ENCODE measurements at regions not wholly inside any gene's neighbourhood (a gene's known extent, or its start where the extent isn't known, plus 50 kb on each side); places are given as distances from the start of the nearest gene placed in this dataset.

DNA sequence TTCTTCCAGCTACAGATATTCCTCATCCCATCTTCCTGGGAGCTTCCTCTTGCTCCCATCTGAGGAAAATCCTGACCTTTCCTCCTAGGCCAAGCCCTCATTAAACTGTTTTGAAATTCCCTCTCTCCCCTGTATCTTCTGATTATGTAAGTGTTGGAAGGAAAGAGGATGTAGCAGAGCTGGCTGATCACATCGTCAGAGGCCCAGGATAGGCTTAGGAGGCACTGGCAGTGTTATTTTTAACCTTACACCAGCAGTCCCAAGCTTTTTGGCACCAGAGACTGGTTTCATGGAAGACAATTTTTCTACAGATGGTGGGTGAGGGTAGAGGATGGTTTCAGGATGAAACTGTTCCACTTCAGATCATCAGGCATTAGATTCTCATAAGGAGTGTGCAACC lies 630.4 kb downstream of the EPHA4 start:
- H3K4me1 Mint-ChIP-seq (ENCODE audit: low read depth): no peaks in the 10 kb centered on the region
- no peaks in the 10 kb centered on the region for H3K36me3 Mint-ChIP-seq (ENCODE audit: low read depth)
- DNase-seq (ENCODE audit: low spot score): no peak
- no peaks in the 10 kb centered on the region for H3K9me3 Mint-ChIP-seq
- no peaks in the 10 kb centered on the region for H3K27me3 Mint-ChIP-seq (ENCODE audit: low read depth)
- no peak overlapping the region for H3K27ac Mint-ChIP-seq
- no peak overlapping the region for H3K4me3 Mint-ChIP-seq

DNA sequence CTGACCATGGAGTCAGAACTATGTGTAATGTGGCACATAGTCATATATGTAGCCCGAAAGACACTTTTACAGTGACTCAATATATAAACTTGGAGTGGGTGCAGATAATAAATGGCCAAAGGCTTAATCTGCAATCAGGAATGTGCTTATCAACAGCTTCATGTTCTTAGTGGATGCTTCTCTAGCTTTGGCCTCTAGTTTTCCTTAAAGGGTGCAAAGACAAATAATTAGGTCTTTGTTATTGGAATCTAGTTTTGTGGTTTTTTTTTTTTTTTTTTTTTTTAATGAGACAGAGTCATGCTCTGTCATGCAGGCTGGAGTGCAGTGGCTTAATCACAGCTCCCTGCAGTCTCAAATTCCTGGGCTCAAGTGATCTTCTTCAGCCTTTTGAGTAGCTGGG lies 625.6 kb downstream of the EPHA4 start:
- no peak overlapping the region for H3K27ac Mint-ChIP-seq

DNA sequence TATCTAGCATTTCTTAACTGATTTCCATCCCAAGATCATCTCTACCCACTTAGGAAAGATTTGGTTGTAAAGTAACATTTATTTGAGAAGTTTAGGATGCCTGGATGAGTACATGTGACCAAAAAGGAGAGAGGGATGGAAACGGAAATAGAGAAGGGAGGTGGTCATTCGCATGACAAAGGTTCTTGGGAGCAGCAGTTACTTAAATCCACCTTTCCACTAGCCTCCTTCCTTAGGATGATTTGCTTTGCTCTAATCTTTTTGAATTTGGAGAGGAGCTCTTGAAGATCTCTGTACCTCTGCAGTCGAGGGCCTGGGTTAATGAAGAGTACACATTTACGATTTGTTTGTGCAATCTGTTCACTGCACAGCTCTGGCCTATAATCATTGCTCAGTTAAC lies 623.5 kb downstream of the EPHA4 start:
- no peaks in the 10 kb centered on the region for H3K36me3 Mint-ChIP-seq (ENCODE audit: low read depth)
- H3K27me3 Mint-ChIP-seq (ENCODE audit: low read depth): no peaks in the 10 kb centered on the region
- H3K9me3 Mint-ChIP-seq: peaks cover 3% of the 10 kb centered on the region
- H3K4me1 Mint-ChIP-seq (ENCODE audit: low read depth): no peaks in the 10 kb centered on the region
- H3K27ac Mint-ChIP-seq: no peak overlapping the region
- H3K4me3 Mint-ChIP-seq: no peak overlapping the region
- no peak for DNase-seq (ENCODE audit: low spot score)

More for the DNA sequence above, 625.6 kb downstream of the EPHA4 start:
- H3K4me1 Mint-ChIP-seq (ENCODE audit: low read depth): no peaks in the 10 kb centered on the region
- no peaks in the 10 kb centered on the region for H3K9me3 Mint-ChIP-seq
- H3K4me3 Mint-ChIP-seq: no peak overlapping the region
- no peak for DNase-seq (ENCODE audit: low spot score)
- H3K27me3 Mint-ChIP-seq (ENCODE audit: low read depth): no peaks in the 10 kb centered on the region
- H3K36me3 Mint-ChIP-seq (ENCODE audit: low read depth): no peaks in the 10 kb centered on the region

- no peaks in the 10 kb centered on the region for H3K36me3 Mint-ChIP-seq (ENCODE audit: low read depth)
- H3K4me1 Mint-ChIP-seq (ENCODE audit: low read depth): no peaks in the 10 kb centered on the region
- H3K27me3 Mint-ChIP-seq (ENCODE audit: low read depth): no peaks in the 10 kb centered on the region
- H3K9me3 Mint-ChIP-seq: peaks cover 3% of the 10 kb centered on the region
- no peak overlapping the region for H3K27ac Mint-ChIP-seq
- H3K4me3 Mint-ChIP-seq: no peak overlapping the region
- no peak for DNase-seq (ENCODE audit: low spot score)
Observed at GRCh38 chr2:220949466-220949865, 622.6 kb downstream of the EPHA4 start.

- no peak overlapping the region for H3K4me3 Mint-ChIP-seq
- H3K4me1 Mint-ChIP-seq (ENCODE audit: low read depth): no peaks in the 10 kb centered on the region
- no peaks in the 10 kb centered on the region for H3K27me3 Mint-ChIP-seq (ENCODE audit: low read depth)
- no peak overlapping the region for H3K27ac Mint-ChIP-seq
- no peak for DNase-seq (ENCODE audit: low spot score)
- peaks cover 3% of the 10 kb centered on the region for H3K9me3 Mint-ChIP-seq
- H3K36me3 Mint-ChIP-seq (ENCODE audit: low read depth): no peaks in the 10 kb centered on the region
Observed at GRCh38 chr2:220955776-220956175, 616.3 kb downstream of the EPHA4 start.

DNA sequence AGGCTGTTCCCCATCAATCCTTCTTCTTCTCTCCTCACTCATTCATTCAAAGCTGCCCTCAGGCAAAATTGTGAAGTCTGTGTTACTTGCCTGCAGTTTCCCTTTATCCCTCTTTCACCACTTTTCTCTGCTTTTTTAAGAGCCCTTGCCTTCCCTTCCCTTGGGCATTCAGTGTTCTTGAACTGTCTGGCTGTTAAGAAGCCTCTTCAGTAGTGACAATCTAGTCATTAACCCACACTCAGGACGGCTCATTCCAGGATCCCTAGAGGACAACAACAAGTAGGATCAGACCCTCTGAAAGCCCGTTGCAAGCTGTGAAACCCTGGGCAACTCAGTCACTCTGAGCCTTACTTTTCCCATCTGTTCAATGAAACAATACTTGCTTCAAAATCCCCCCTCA lies 615.7 kb downstream of the EPHA4 start:
- DNase-seq (ENCODE audit: low spot score): no peak
- no peak overlapping the region for H3K4me3 Mint-ChIP-seq
- H3K27ac Mint-ChIP-seq: no peak overlapping the region
- H3K9me3 Mint-ChIP-seq: peaks cover 3% of the 10 kb centered on the region
- no peaks in the 10 kb centered on the region for H3K36me3 Mint-ChIP-seq (ENCODE audit: low read depth)
- H3K4me1 Mint-ChIP-seq (ENCODE audit: low read depth): no peaks in the 10 kb centered on the region
- H3K27me3 Mint-ChIP-seq (ENCODE audit: low read depth): no peaks in the 10 kb centered on the region

GRCh38 chr2:220959391-220959802 lies 612.7 kb downstream of the EPHA4 start:
- DNase-seq (ENCODE audit: low spot score): no peak
- Mint-ChIP-seq H3K9me3 (no peaks in the 10 kb centered on the region), H3K4me3 (no peak overlapping the region), H3K27me3 (ENCODE audit: low read depth) (no peaks in the 10 kb centered on the region), H3K4me1 (ENCODE audit: low read depth) (no peaks in the 10 kb centered on the region), H3K36me3 (ENCODE audit: low read depth) (no peaks in the 10 kb centered on the region), H3K27ac (no peak overlapping the region)

DNA sequence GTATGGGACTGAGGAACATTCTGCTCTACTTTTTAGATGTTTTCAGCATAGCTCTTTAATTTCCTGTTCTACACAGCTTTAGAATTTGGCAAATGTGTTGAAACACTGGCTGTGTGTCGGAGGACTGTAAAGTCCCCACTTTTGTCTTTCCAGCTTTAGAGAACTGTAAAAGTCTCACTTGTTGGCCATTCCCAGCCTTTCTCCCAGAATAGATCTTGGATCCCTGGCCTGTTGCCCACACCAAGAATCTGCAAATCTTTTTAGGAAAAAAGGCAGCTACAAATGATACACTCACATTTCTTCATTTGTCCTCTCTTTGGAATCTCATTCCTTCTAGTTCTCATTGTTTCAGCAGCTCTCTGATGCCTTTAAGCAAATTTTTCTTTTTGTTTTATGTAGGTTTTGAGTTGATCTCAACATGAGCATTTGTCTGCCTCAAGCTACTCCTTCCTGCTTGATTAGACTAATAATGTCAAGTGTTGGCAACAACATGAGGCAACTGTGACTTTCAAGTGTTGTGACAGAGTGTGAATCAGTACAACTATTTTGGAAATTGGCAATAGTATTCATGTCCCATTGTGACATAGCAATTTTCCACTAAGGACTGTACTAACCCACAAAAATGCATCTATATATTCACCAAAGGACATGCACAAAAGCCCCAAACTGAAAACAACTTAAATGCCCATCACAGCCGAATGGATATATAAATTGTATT lies 610.8 kb downstream of the EPHA4 start:
- Mint-ChIP-seq H3K9me3 (no peaks in the 10 kb centered on the region), H3K36me3 (ENCODE audit: low read depth) (no peaks in the 10 kb centered on the region), H3K4me1 (ENCODE audit: low read depth) (no peaks in the 10 kb centered on the region), H3K27me3 (ENCODE audit: low read depth) (no peaks in the 10 kb centered on the region), H3K27ac (no peak overlapping the region), H3K4me3 (no peak overlapping the region)
- DNase-seq (ENCODE audit: low spot score): no peak

GRCh38 chr2:220962556-220962955 lies 609.5 kb downstream of the EPHA4 start:
- no peaks in the 10 kb centered on the region for H3K36me3 Mint-ChIP-seq (ENCODE audit: low read depth)
- no peaks in the 10 kb centered on the region for H3K4me1 Mint-ChIP-seq (ENCODE audit: low read depth)
- no peak for DNase-seq (ENCODE audit: low spot score)
- H3K4me3 Mint-ChIP-seq: no peak overlapping the region
- no peaks in the 10 kb centered on the region for H3K9me3 Mint-ChIP-seq
- no peak overlapping the region for H3K27ac Mint-ChIP-seq
- H3K27me3 Mint-ChIP-seq (ENCODE audit: low read depth): no peaks in the 10 kb centered on the region

GRCh38 chr2:220963076-220963475 lies 609.0 kb downstream of the EPHA4 start:
- Mint-ChIP-seq H3K27ac (no peak overlapping the region), H3K4me3 (no peak overlapping the region), H3K27me3 (ENCODE audit: low read depth) (no peaks in the 10 kb centered on the region)

GRCh38 chr2:220963930-220964329 lies 608.2 kb downstream of the EPHA4 start:
- no peaks in the 10 kb centered on the region for H3K9me3 Mint-ChIP-seq
- H3K27me3 Mint-ChIP-seq (ENCODE audit: low read depth): no peaks in the 10 kb centered on the region
- H3K4me3 Mint-ChIP-seq: no peak overlapping the region
- no peak for DNase-seq (ENCODE audit: low spot score)
- no peaks in the 10 kb centered on the region for H3K4me1 Mint-ChIP-seq (ENCODE audit: low read depth)
- H3K36me3 Mint-ChIP-seq (ENCODE audit: low read depth): no peaks in the 10 kb centered on the region
- no peak overlapping the region for H3K27ac Mint-ChIP-seq

More at GRCh38 chr2:220963076-220963475, 609.0 kb downstream of the EPHA4 start:
- no peak for DNase-seq (ENCODE audit: low spot score)
- no peaks in the 10 kb centered on the region for H3K36me3 Mint-ChIP-seq (ENCODE audit: low read depth)
- no peaks in the 10 kb centered on the region for H3K4me1 Mint-ChIP-seq (ENCODE audit: low read depth)
- no peaks in the 10 kb centered on the region for H3K9me3 Mint-ChIP-seq

- H3K9me3 Mint-ChIP-seq: no peaks in the 10 kb centered on the region
- no peaks in the 10 kb centered on the region for H3K4me1 Mint-ChIP-seq (ENCODE audit: low read depth)
- no peak overlapping the region for H3K27ac Mint-ChIP-seq
- H3K4me3 Mint-ChIP-seq: no peak overlapping the region
- no peak for DNase-seq (ENCODE audit: low spot score)
- no peaks in the 10 kb centered on the region for H3K27me3 Mint-ChIP-seq (ENCODE audit: low read depth)
- H3K36me3 Mint-ChIP-seq (ENCODE audit: low read depth): no peaks in the 10 kb centered on the region
Observed at GRCh38 chr2:220966636-220967035, 605.5 kb downstream of the EPHA4 start.

DNA sequence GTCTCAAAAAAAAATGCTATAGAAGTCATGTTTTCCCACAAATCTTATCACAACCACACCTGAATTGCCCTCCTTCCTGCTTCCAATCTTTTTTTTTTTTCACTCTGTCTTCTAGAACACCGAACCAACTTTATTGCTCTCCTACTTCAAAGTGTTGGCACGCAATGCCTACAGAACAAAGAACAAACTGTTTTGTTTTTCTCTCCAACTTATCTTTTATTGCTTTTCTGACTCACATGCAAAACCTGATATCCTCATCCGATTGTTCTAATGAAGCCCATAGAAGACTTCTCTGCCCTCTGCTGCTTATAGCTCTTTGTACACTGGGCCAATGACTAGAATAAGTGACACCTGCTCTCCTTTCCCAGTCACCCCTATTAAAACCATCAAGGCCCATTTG lies 602.8 kb downstream of the EPHA4 start:
- no peak overlapping the region for H3K27ac Mint-ChIP-seq
- H3K4me3 Mint-ChIP-seq: no peak overlapping the region
- no peaks in the 10 kb centered on the region for H3K36me3 Mint-ChIP-seq (ENCODE audit: low read depth)
- H3K9me3 Mint-ChIP-seq: no peaks in the 10 kb centered on the region
- no peak for DNase-seq (ENCODE audit: low spot score)
- no peaks in the 10 kb centered on the region for H3K4me1 Mint-ChIP-seq (ENCODE audit: low read depth)
- H3K27me3 Mint-ChIP-seq (ENCODE audit: low read depth): no peaks in the 10 kb centered on the region

DNA sequence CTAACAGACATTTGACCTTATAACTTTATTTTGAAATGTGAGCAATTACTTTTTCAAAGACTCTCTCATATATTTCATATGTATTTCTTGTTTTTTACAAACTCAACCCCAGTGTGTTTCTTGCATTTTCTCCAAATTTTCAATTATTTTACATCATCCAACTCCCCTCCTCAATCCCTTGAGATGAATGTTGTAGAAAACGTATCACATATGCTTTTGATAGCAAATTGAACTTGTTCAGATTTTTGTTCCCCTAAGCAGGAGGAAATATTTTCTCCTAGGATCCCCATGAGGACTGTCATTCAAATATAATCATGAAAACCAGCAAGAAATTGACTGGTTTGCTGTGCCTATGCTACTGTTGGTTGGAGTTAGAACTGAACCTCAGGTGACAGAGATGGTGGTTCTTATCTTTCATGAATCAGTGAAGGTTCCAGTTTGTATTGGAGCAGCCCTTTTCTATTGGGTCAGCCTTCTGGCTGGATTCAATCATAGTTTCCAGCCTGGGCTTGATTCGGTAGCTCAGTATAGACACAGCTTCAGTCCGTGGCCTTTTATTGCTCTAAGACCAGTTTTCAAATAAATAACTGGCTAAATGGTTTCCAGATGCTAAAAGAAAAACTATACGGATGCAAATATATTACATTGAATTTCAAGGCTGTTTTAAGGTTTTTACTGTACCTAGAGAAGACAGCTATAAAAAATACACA lies 591.0 kb downstream of the EPHA4 start:
- no peaks in the 10 kb centered on the region for H3K9me3 Mint-ChIP-seq

DNA sequence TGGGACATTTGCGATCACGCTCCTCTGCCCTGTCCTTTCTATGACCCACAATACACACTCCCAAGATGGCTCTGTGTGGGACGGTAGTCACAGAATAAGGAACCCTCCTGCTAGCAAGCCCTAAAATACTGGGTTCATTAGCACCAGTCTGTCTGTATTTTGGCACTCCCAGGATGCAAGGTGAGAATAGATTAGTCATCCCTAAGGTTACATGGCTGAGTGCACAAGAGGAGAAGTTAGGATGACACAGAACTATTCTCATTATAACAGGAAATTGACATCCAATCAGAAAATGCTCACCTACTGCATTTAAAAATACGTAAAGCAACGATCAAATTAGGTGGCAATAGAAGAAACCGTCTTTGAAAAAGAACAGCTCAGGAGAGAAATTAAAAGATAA lies 590.2 kb downstream of the EPHA4 start:
- no peak overlapping the region for H3K4me3 Mint-ChIP-seq
- no peak overlapping the region for H3K27ac Mint-ChIP-seq
- no peak for DNase-seq (ENCODE audit: low spot score)
- no peaks in the 10 kb centered on the region for H3K9me3 Mint-ChIP-seq
- no peaks in the 10 kb centered on the region for H3K27me3 Mint-ChIP-seq (ENCODE audit: low read depth)
- no peaks in the 10 kb centered on the region for H3K4me1 Mint-ChIP-seq (ENCODE audit: low read depth)
- no peaks in the 10 kb centered on the region for H3K36me3 Mint-ChIP-seq (ENCODE audit: low read depth)

More for the DNA sequence above, 591.0 kb downstream of the EPHA4 start:
- no peaks in the 10 kb centered on the region for H3K27me3 Mint-ChIP-seq (ENCODE audit: low read depth)
- H3K27ac Mint-ChIP-seq: no peak overlapping the region
- no peak overlapping the region for H3K4me3 Mint-ChIP-seq
- DNase-seq (ENCODE audit: low spot score): no peak
- H3K4me1 Mint-ChIP-seq (ENCODE audit: low read depth): no peaks in the 10 kb centered on the region
- no peaks in the 10 kb centered on the region for H3K36me3 Mint-ChIP-seq (ENCODE audit: low read depth)

All from T-helper 2 cell treated with Interferon-gamma antibody and Interleukin-4, amounts not matched to agents 5 μg/mL and 100 μg/mL, for 36 hours (primary cell).